ENCODE measurements at regions not wholly inside any gene's neighbourhood (a gene's known extent, or its start where the extent isn't known, plus 50 kb on each side); places are given as distances from the start of the nearest gene placed in this dataset.

DNA sequence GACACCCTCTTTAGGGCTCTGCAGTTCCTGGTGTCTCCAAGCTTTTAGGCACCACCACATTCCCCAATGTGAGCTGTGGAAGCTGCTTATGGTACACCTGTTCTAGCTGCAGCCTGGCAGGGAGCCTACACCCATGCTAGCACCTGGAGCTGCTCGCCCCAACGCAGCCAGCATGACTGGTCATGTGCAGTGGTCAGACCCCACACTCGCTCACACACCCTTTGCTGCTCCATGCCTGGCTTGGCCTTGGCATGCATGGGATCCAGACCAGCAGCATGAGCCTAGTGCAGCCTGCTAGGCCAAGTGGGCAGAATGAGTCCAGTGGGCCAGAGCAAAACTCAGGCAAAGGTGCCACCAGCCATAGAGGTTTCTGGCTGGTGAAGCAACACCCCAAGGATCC, 86.4 kb upstream of the OSBPL8 start:
- H3K9me3 ChIP-seq (ENCODE audit: control insufficient read depth in 1 of 2, insufficient read depth in 1 of 2, low read depth in 1 of 2, low read length in 2 of 2) = no peaks in the 10 kb centered on the region
- no peak overlapping the region for H3K9ac ChIP-seq (ENCODE audit: low read length)
- H3K36me3 ChIP-seq (ENCODE audit: control insufficient read depth in 1 of 2, insufficient read depth in 2 of 2, low read length in 2 of 2) = no peaks in the 10 kb centered on the region
- ChIA-PET POLR2A (no interaction called here), RAD21 (ENCODE audit: low non-redundant PET in 1 of 2, low total read pairs in 2 of 2, uncharacterized antibody in 2 of 2, unreplicated experiment in 2 of 2) (no interaction called here), CTCF (no interaction called here)
- DNase-seq (ENCODE audit: low read depth, low spot score) (no peak), ATAC-seq (no peak)
- no peaks in the 10 kb centered on the region for H3K9me2 ChIP-seq (ENCODE audit: insufficient read depth)
- no peak overlapping the region for H2AFZ ChIP-seq (ENCODE audit: low read depth, low read length, poor library complexity, severe bottlenecking)
- H3K4me1 ChIP-seq (ENCODE audit: control insufficient read depth in 1 of 2, insufficient read depth in 2 of 2, low read length in 2 of 2) = peaks cover 0 to 4% of the 10 kb centered on the region in 2 experiments; a peak in 1 of 4 replicates
- no peaks in the 10 kb centered on the region for H3K27me3 ChIP-seq (ENCODE audit: insufficient read depth, low read length)
- intact Hi-C loops (cut with micrococcal nuclease) = no loop called here
- no TSS peak for BruUV-seq (replicated peaks)
- H4K20me1 ChIP-seq (ENCODE audit: insufficient read depth) = no peaks in the 10 kb centered on the region
- no peaks in the 10 kb centered on the region for H3K79me2 ChIP-seq (ENCODE audit: insufficient read depth, low read length)
- H3K27ac ChIP-seq (ENCODE audit: low read depth, low read length) = no peak overlapping the region
- TF ChIP-seq, protein P1, sequence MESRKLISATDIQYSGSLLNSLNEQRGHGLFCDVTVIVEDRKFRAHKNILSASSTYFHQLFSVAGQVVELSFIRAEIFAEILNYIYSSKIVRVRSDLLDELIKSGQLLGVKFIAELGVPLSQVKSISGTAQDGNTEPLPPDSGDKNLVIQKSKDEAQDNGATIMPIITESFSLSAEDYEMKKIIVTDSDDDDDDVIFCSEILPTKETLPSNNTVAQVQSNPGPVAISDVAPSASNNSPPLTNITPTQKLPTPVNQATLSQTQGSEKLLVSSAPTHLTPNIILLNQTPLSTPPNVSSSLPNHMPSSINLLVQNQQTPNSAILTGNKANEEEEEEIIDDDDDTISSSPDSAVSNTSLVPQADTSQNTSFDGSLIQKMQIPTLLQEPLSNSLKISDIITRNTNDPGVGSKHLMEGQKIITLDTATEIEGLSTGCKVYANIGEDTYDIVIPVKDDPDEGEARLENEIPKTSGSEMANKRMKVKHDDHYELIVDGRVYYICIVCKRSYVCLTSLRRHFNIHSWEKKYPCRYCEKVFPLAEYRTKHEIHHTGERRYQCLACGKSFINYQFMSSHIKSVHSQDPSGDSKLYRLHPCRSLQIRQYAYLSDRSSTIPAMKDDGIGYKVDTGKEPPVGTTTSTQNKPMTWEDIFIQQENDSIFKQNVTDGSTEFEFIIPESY (IDR thresholded peaks at IDR 0.05; ENCODE audit: extremely low read depth, insufficient replicate concordance, low read length) = no peak
- TF ChIP-seq SP1 (IDR thresholded peaks at IDR 0.05; ENCODE audit: low read depth) = no peak
- TF ChIP-seq, protein P2, sequence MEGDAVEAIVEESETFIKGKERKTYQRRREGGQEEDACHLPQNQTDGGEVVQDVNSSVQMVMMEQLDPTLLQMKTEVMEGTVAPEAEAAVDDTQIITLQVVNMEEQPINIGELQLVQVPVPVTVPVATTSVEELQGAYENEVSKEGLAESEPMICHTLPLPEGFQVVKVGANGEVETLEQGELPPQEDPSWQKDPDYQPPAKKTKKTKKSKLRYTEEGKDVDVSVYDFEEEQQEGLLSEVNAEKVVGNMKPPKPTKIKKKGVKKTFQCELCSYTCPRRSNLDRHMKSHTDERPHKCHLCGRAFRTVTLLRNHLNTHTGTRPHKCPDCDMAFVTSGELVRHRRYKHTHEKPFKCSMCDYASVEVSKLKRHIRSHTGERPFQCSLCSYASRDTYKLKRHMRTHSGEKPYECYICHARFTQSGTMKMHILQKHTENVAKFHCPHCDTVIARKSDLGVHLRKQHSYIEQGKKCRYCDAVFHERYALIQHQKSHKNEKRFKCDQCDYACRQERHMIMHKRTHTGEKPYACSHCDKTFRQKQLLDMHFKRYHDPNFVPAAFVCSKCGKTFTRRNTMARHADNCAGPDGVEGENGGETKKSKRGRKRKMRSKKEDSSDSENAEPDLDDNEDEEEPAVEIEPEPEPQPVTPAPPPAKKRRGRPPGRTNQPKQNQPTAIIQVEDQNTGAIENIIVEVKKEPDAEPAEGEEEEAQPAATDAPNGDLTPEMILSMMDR (IDR thresholded peaks at IDR 0.05 in 2 of 3, conservative IDR thresholded peaks at IDR 0.05 in 1 of 3; ENCODE audit: borderline replicate concordance in 1 of 3, insufficient read depth in 1 of 3, low read depth in 2 of 3, low read length in 2 of 3) = no peak
- TF ChIP-seq, protein P3, sequence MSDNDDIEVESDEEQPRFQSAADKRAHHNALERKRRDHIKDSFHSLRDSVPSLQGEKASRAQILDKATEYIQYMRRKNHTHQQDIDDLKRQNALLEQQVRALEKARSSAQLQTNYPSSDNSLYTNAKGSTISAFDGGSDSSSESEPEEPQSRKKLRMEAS (IDR thresholded peaks at IDR 0.05) = no peak
- no peak for TF ChIP-seq FOSL1 (IDR thresholded peaks at IDR 0.05; ENCODE audit: low read depth)
- no peak for TF ChIP-seq ELF1 (IDR thresholded peaks at IDR 0.05; ENCODE audit: borderline replicate concordance, low read depth)
- TF ChIP-seq JUND (IDR thresholded peaks at IDR 0.05) = no peak
- TF ChIP-seq, protein P4, sequence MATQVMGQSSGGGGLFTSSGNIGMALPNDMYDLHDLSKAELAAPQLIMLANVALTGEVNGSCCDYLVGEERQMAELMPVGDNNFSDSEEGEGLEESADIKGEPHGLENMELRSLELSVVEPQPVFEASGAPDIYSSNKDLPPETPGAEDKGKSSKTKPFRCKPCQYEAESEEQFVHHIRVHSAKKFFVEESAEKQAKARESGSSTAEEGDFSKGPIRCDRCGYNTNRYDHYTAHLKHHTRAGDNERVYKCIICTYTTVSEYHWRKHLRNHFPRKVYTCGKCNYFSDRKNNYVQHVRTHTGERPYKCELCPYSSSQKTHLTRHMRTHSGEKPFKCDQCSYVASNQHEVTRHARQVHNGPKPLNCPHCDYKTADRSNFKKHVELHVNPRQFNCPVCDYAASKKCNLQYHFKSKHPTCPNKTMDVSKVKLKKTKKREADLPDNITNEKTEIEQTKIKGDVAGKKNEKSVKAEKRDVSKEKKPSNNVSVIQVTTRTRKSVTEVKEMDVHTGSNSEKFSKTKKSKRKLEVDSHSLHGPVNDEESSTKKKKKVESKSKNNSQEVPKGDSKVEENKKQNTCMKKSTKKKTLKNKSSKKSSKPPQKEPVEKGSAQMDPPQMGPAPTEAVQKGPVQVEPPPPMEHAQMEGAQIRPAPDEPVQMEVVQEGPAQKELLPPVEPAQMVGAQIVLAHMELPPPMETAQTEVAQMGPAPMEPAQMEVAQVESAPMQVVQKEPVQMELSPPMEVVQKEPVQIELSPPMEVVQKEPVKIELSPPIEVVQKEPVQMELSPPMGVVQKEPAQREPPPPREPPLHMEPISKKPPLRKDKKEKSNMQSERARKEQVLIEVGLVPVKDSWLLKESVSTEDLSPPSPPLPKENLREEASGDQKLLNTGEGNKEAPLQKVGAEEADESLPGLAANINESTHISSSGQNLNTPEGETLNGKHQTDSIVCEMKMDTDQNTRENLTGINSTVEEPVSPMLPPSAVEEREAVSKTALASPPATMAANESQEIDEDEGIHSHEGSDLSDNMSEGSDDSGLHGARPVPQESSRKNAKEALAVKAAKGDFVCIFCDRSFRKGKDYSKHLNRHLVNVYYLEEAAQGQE (IDR thresholded peaks at IDR 0.05; ENCODE audit: low read depth) = no peak
- no peak for TF ChIP-seq SIN3A (IDR thresholded peaks at IDR 0.05; ENCODE audit: low read depth)
- TF ChIP-seq POLR2A (IDR thresholded peaks at IDR 0.05; ENCODE audit: borderline replicate concordance, extremely low read depth, insufficient read depth, insufficient read length) = no peak
- no peak for TF ChIP-seq ZNF274 (IDR thresholded peaks at IDR 0.05; ENCODE audit: low read depth, low read length)
- no peak for TF ChIP-seq TCF7L2 (IDR thresholded peaks at IDR 0.05; ENCODE audit: borderline replicate concordance, extremely low read depth, insufficient read depth, insufficient read length)
- TF ChIP-seq EZH2phosphoT487 (IDR thresholded peaks at IDR 0.05; ENCODE audit: borderline replicate concordance) = no peak
- TF ChIP-seq RAD21 (IDR thresholded peaks at IDR 0.05; ENCODE audit: low read depth) = no peak
- no peak for TF ChIP-seq SRF (IDR thresholded peaks at IDR 0.05; ENCODE audit: low read depth)
- no peak for TF ChIP-seq EGR1 (IDR thresholded peaks at IDR 0.05; ENCODE audit: low read depth)
- TF ChIP-seq ZFX (IDR thresholded peaks at IDR 0.05) = no peak
- no peak overlapping the region for H3K4me3 ChIP-seq (replicated peaks in 1 of 2; ENCODE audit: low read depth in 1 of 2, low read length in 2 of 2)
- H3K4me2 ChIP-seq (ENCODE audit: low read length) = no peak overlapping the region

Data from HCT116 (cell line).